ENCODE measurements at regions not wholly inside any gene's neighbourhood (a gene's known extent, or its start where the extent isn't known, plus 50 kb on each side); places are given as distances from the start of the nearest gene placed in this dataset.

GRCh38 chr5:92505145-92505544, 1075.9 kb downstream of the NR2F1-AS1 start:
- H3K27ac ChIP-seq: no peak overlapping the region
- TF ChIP-seq ZFX (IDR thresholded peaks at IDR 0.05) (no peak), CTCF (conservative IDR thresholded peaks at IDR 0.05) (no peak)

GRCh38 chr5:92504346-92504745, 1076.7 kb downstream of the NR2F1-AS1 start:
- no peak for TF ChIP-seq ZFX (IDR thresholded peaks at IDR 0.05)
- TF ChIP-seq CTCF (conservative IDR thresholded peaks at IDR 0.05): no peak
- H3K27ac ChIP-seq: no peak overlapping the region

GRCh38 chr5:92500752-92501151, 1080.3 kb downstream of the NR2F1-AS1 start:
- H3K27ac ChIP-seq: no peak overlapping the region
- TF ChIP-seq ZFX (IDR thresholded peaks at IDR 0.05) (no peak), CTCF (conservative IDR thresholded peaks at IDR 0.05) (no peak)

- H3K27ac ChIP-seq: no peak overlapping the region
- TF ChIP-seq ZFX (IDR thresholded peaks at IDR 0.05) (no peak), CTCF (conservative IDR thresholded peaks at IDR 0.05) (no peak)
Measured at GRCh38 chr5:92496545-92496944, 1084.5 kb downstream of the NR2F1-AS1 start.

GRCh38 chr5:92494508-92494907, 1086.5 kb downstream of the NR2F1-AS1 start:
- no peak overlapping the region for H3K27ac ChIP-seq
- TF ChIP-seq CTCF (conservative IDR thresholded peaks at IDR 0.05): no peak
- no peak for TF ChIP-seq ZFX (IDR thresholded peaks at IDR 0.05)

- H3K27ac ChIP-seq: no peak overlapping the region
- TF ChIP-seq CTCF (conservative IDR thresholded peaks at IDR 0.05): no peak
- no peak for TF ChIP-seq ZFX (IDR thresholded peaks at IDR 0.05)
Measured at GRCh38 chr5:92492908-92493307, 1088.1 kb downstream of the NR2F1-AS1 start.

- H3K27ac ChIP-seq: no peak overlapping the region
- no peak for TF ChIP-seq CTCF (conservative IDR thresholded peaks at IDR 0.05)
- TF ChIP-seq ZFX (IDR thresholded peaks at IDR 0.05): no peak
Measured at GRCh38 chr5:92484484-92484883, 1096.5 kb downstream of the NR2F1-AS1 start.
